Stimulated activated CD4-positive, alpha-beta T cell treated with anti-CD3 and anti-CD28 coated beads, Interleukin-2, amount 100 ng/mL, for 4 hours (primary cell): ENCODE measurements at regions not wholly inside any gene's neighbourhood (a gene's known extent, or its start where the extent isn't known, plus 50 kb on each side); places are given as distances from the start of the nearest gene placed in this dataset.

ENCODE experiments used
- DNase-seq: peaks from one replicate; pipeline ENCODE4 v3.0.0-alpha.2; 2020; ENCODE audit warnings: low read depth

- DNase-seq, result no peak
These were observed 223.0 kb upstream of the GATB start for GRCh38 chr4:151983854-151984253.

DNA sequence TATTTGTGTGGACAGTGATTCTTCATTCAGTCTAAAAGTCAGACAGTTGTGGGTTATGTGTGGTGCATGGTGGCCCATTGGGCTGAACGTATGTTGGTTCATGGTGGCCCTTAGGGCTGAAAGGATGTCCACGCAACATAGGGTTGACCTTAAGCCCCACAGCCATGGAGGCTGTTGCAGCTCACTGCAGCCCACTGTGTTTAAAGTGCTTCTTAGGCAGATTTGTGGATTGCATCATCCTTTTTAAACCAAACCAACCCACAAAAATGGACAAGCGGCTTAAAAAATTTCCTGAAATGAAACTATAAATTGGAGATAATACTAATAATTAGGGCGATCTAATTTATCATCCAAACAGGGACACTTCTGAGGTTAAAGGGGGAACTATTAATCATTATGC, 219.0 kb upstream of the GATB start:
- DNase-seq, result no peak

GRCh38 chr4:151968643-151969042, 207.8 kb upstream of the GATB start:
- no peak for DNase-seq

- no peak for DNase-seq
These were observed 206.3 kb upstream of the GATB start for GRCh38 chr4:151967074-151967473.

DNA sequence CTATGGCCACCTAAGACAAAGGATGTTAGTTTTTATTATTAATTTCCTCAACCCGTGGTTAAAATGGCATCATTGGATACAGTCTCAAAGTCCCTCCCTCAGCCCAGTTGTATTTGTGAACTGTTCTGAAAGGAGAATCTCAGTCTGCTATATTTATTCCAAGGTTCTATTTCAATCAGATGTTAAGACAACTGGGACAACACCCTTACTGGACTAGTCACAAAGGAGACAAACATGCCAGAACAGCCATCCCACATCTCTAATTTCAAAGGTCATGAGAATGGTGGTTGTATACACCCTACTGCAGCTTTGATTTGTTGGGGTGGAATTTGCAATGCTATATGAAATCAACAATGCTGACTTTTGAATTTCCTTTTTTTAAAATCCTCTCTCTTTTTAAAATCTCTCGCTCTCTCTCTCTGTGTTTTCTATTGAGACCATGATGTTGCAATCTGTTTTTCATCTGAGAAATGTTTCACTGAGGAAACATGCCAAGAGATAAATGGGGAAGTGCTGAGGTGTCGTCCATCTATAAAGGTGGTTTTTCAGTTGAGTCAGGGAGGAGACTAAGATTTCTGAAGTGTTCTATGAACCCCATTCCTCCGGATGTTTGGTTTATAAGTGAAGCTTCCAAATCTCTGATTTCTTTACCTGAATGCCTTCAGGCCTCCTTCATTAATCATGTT, 201.5 kb upstream of the GATB start:
- no peak for DNase-seq

DNA sequence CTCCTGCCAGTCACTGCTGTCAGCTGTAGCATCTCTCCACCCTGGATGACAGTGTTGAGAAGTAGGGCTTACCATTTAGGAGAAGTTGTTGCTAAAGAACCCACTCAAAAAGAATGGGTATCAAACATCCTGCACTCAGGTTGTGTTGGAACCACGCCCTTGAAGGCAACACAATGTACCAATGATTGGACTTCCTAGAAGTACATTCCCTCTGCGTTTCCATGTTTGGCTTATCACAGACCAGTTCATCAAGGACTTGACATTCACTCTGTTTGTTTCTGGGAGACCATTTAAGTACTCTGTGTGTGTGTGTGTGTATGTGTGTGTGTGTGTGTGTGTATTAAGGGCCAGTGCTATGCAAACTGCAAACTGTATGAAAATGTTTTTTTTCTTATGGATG, 200.6 kb upstream of the GATB start:
- no peak for DNase-seq

GRCh38 chr4:151960449-151961230, 199.8 kb upstream of the GATB start:
- no peak for DNase-seq

GRCh38 chr4:151957153-151957552, 196.3 kb upstream of the GATB start:
- DNase-seq, result no peak

- no peak for DNase-seq
These were observed 195.0 kb upstream of the GATB start for GRCh38 chr4:151955721-151956380.

GRCh38 chr4:151953795-151954372, 193.1 kb upstream of the GATB start:
- DNase-seq, result no peak

- DNase-seq, result no peak
These were observed 192.5 kb upstream of the GATB start for GRCh38 chr4:151953312-151953711.

DNA sequence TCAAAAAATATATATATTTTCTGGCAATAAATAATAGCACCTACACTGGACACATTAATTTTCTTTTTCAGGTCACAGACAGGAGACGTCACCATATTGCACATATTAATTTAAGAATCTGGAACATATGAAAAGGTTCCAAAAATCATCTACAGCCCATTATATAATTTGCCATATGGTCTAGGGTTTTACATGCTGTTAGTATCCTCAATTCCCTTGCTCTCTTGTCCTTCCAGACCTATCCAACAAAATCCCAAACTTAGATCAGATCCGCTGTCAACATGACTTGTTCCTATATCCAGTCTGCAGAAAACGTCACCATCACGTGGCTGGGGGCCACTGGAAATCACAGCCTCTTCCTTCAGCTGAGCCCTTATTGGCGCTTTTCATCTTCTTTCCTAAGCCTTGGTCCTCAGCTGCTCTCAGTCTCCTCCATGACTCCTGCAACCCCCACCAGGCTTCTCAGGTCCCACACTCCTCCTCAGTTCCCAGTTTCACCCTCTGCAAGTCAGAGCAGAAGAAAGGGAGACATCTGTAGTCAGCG, 192.0 kb upstream of the GATB start:
- no peak for DNase-seq

- DNase-seq, result no peak
These were observed 191.3 kb upstream of the GATB start for GRCh38 chr4:151952137-151952536.

DNA sequence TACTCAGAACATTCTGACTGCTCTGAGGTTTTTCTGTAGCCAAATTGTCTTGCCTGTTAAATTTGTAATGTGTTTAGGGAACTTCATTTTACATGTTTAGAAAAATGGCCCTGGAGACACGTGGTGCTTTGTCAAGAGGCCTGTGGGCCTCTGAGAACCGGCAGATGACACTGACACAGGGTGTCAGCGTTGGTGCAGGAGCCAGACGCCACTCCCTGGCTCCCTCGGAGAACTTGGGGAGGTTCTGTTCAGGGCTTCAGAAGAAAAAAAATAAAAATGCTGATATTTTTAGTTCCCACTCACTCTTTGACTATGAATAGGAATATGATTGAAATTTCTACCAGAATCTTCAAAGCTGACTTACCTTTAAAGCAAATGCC, 190.9 kb upstream of the GATB start:
- DNase-seq, result no peak

GRCh38 chr4:151950993-151951670, 190.3 kb upstream of the GATB start:
- DNase-seq, result no peak

DNA sequence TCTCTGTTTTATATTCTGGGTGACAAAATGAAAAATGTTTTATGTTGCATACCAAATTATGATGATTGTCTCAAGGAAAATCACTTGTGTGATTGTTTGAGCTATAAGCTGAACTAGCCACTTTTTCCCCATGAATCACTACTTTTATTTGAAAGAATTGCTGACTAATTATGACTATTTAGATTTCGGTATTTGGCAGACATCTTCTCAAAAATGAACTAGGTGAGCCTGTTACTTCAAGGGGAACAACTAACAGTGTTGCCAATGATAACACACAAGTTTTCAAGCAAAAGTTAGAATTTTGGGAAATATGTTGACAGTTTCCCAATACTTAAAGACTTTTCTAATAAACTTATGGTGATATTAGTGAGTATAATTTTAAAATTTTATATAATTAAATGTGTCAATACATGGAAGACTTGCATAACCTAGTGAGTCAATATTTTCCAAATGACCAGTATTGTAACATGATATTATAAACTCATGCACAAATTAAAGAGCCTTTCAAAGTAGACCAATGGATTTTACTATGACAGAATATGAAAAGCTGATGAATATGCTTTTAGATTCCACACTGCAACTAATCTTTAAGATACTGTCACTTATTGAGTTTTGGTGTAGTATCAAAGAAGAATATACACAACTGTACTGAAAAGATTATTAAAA, 187.7 kb upstream of the GATB start:
- DNase-seq, result no peak

DNA sequence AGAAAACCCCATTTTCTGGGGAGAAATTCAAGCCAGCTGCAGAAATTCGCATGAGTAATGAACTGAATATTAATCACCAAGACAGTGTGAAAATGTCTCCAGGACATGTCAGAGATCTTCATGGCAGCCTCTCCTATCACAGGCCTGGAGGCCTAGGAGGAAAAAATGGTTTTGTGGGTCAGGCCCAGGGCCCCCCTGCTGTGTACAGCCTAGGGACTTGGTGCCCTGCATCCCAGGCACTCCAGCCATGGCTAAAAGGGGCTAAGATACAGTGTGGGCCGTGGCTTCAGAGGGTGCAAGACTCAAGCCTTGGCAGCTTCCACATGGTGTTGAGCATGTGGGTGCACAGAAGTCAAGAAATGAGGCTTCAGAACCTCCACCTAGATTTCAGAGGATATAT, 185.9 kb upstream of the GATB start:
- DNase-seq, result no peak

DNA sequence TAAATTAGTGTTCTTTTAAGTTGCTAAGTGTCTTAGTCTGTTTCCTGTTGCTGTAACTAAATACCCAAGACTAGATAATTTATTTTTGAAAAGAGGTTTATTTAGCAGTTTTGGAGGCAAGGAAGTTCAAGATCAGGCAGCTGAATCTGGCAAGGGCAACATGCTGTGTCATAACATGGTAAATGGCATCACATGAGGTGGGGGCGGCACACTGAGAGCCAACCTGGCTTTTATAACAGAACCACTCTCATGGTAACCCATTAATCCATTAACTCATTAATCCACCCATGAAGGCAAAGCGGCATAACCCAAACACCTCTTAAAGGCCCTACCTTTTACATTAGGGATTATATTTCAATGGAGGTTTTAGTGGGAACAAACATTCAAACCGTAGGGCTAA, 182.2 kb upstream of the GATB start:
- DNase-seq, result no peak

DNA sequence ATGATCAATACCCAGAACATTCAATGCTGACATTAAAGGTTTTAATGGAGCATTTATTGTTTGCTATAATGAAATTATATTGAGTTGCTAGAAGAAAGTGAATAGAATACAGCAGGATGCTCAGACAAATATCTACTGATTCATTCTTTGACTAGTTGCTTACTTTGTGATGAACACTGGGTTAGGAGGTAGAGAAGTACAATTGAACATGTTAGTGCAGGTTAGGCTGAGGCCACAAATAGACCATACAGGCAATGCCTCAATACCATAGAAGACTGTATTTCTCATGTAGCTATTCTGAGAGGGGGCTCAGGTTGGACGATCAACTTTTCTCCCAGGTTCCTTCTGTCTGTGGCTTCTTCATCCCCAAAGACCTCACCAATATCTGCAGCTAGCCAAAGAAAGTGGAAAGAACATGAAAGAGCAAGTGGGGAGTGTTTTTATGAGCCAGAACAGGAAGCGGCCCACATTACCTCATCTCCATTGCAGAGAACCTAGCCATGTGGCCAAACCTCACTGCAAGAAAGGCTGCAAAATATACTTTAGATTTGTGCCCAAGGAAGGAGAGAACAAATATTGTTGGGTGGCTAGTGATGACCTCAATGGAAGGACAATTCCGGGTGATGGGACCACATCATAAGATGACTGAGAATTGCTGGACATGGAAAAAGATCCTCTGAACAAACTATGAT, 180.3 kb upstream of the GATB start:
- DNase-seq, result no peak

DNA sequence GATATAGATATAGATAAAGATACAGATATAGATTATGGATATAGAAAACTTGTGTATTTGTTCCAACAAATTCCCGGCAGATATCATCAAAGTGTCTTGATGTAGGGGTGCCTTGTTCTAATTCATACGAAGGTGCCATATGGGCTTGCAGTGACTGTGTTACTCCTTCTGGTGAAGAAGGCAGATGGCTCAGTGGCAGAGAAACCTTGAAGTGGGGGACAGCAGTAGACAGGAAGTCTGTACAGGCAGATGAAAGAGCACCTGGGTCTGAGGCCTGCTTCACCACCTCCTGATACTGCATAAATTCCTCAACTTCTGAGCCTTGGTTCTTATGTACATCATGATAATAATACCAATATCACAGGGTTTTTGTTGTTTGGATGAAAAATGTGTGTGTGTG, 179.5 kb upstream of the GATB start:
- DNase-seq, result no peak

- DNase-seq, result no peak
These were observed 178.9 kb upstream of the GATB start for GRCh38 chr4:151939670-151940069.
